ENCODE measurements at regions not wholly inside any gene's neighbourhood (a gene's known extent, or its start where the extent isn't known, plus 50 kb on each side); places are given as distances from the start of the nearest gene placed in this dataset.

- TF ChIP-seq POLR2A (IDR thresholded peaks at IDR 0.05; ENCODE audit: low read depth, low read length) (no peak), POLR2AphosphoS5 (IDR thresholded peaks at IDR 0.05; ENCODE audit: low read depth, low read length) (no peak)
Measured at GRCh38 chr13:69202996-69203395, 904.6 kb upstream of the ATXN8OS start.
